K562 (cell line): ENCODE measurements at regions not wholly inside any gene's neighbourhood (a gene's known extent, or its start where the extent isn't known, plus 50 kb on each side); places are given as distances from the start of the nearest gene placed in this dataset.

ENCODE experiments used
- ATAC-seq: fragments of 200-7000 bp; cut with Tn5 transposase; 3 replicates; pipeline ENCODE4 v1.9.1; 2020; ENCODE audit warnings: moderate library complexity
- BruUV-seq: library from RNA; stranded (reverse); fragments of 400-500 nt; replicated peaks from 2 replicates; lab custom pipeline; 2021; lab: Mats Ljungman, UMichigan
- CTCF ChIA-PET: fragments of 300-600 bp; formaldehyde crosslinking; extraction: SDS; loops from one replicate; lab custom pipeline; 2021; ENCODE audit warnings: low intra/inter-chr PET ratio; lab: Yijun Ruan, JAX
- POLR2A ChIA-PET: fragments of 300-600, 350-650 bp; sonication (Branson Sonifier 250); formaldehyde crosslinking; extraction: SDS; loops from one replicate; lab custom pipeline; 2021; ENCODE audit warnings: antibody characterized with exemption, inconsistent platforms; lab: Yijun Ruan, JAX
- DNase-seq, 4 experiments: peaks; one replicate each; pipeline versions ENCODE4 v3.0.0 to v3.0.0-alpha.2; 2011 to 2018; ENCODE audit warnings: low spot score in 3 of 4, mixed read lengths in 3 of 4; ENCODE audit errors: extremely low read depth in 1 of 4
- FAIRE-seq: peaks from 2 replicates; lab custom pipeline; 2011; peaks lifted over from hg19 to GRCh38; lab: Jason Lieb, UNC
- H2AFZ ChIP-seq: 2 replicates; pipeline ENCODE4 v1.6.0; 2011; ENCODE audit warnings: low read depth, low read length, control low read depth, inconsistent platforms
- H3K27ac ChIP-seq: fragments of 200-600 bp; 3 replicates; pipeline ENCODE4 v1.8.0; 2011; ENCODE audit warnings: low read depth, mild to moderate bottlenecking, control low read depth, inconsistent platforms, low read length, moderate library complexity, mixed read lengths; ENCODE audit errors: extremely low read depth
- H3K27me3 ChIP-seq, 2 experiments: fragments of 300-600 bp in 1 of 2; 2 replicates in 1 of 2; 3 replicates in 1 of 2; pipeline versions ENCODE4 v1.6.0 to v1.8.0; 2011; ENCODE audit warnings: inconsistent platforms in 2 of 2, low read length in 2 of 2, mild to moderate bottlenecking in 1 of 2, mixed read lengths in 1 of 2, moderate library complexity in 1 of 2; ENCODE audit not compliant: control insufficient read depth in 2 of 2, insufficient read depth in 2 of 2
- H3K36me3 ChIP-seq: fragments of 300-600 bp; 3 replicates; pipeline ENCODE4 v1.8.0; 2011; ENCODE audit warnings: mild to moderate bottlenecking, low read length, inconsistent platforms; ENCODE audit not compliant: control insufficient read depth, insufficient read depth
- H3K4me1 ChIP-seq, 2 experiments: fragments of 200-600 bp in 1 of 2; replicated peaks in 1 of 2; 2 replicates in 1 of 2; 3 replicates in 1 of 2; pipeline versions ENCODE4 v1.5.1 to v1.8.0; 2011; ENCODE audit warnings: inconsistent platforms in 2 of 2, low read length in 2 of 2, mild to moderate bottlenecking in 1 of 2, mixed read lengths in 1 of 2, moderate library complexity in 1 of 2; ENCODE audit not compliant: control insufficient read depth in 2 of 2, insufficient read depth in 2 of 2
- H3K4me2 ChIP-seq: 2 replicates; pipeline ENCODE4 v1.6.1; 2011; ENCODE audit warnings: low read length, control low read depth, inconsistent platforms, mixed read lengths; ENCODE audit not compliant: insufficient read depth
- H3K4me3 ChIP-seq: fragments of 200-600 bp; sonication (generic), shearing (Covaris generic); 2 replicates; pipeline ENCODE4 v1.5.1; 2016; ENCODE audit warnings: control low read depth, inconsistent platforms
- H3K79me2 ChIP-seq: fragments of 200-600 bp; 3 replicates; pipeline ENCODE4 v1.8.0; 2011; ENCODE audit warnings: low read length, inconsistent platforms; ENCODE audit not compliant: control insufficient read depth, insufficient read depth
- H3K9ac ChIP-seq, 2 experiments: 2 replicates each; pipeline versions ENCODE4 v1.6.0 to v1.6.1; 2011; ENCODE audit warnings: low read depth in 2 of 2, low read length in 2 of 2, control low read depth in 1 of 2, inconsistent platforms in 1 of 2, mild to moderate bottlenecking in 1 of 2, mixed read lengths in 1 of 2; ENCODE audit not compliant: insufficient read depth in 1 of 2
- H3K9me1 ChIP-seq: one replicate; pipeline ENCODE4 v1.6.0; 2011; ENCODE audit warnings: inconsistent platforms, mild to moderate bottlenecking, low read length, moderate library complexity; ENCODE audit not compliant: control insufficient read depth, insufficient read depth
- H3K9me3 ChIP-seq: replicated peaks from 2 replicates; pipeline ENCODE4 v1.5.1; 2011; ENCODE audit warnings: low read depth, low read length, inconsistent platforms; ENCODE audit not compliant: control insufficient read depth, insufficient read depth
- H4K20me1 ChIP-seq: replicated peaks from 2 replicates; pipeline ENCODE4 v1.6.1; 2011; ENCODE audit warnings: low read length, inconsistent platforms, mixed read lengths; ENCODE audit not compliant: control insufficient read depth, insufficient read depth
- ATF1 ChIP-seq, 2 experiments: fragments of 450-650 bp in 1 of 2; IDR thresholded peaks; 2 replicates each; pipeline ENCODE4 v1.6.1; 2016; ENCODE audit warnings: missing compliant biosample characterization in 1 of 2, missing genetic modification characterization in 1 of 2
- BCLAF1 ChIP-seq, 2 experiments: fragments of 450-650 bp in 1 of 2; IDR thresholded peaks; 2 replicates each; pipeline ENCODE4 v1.6.1; 2011 to 2017; ENCODE audit warnings: low read depth in 2 of 2, antibody characterized with exemption in 1 of 2, borderline replicate concordance in 1 of 2, low read length in 1 of 2, mild to moderate bottlenecking in 1 of 2, mixed read lengths in 1 of 2; ENCODE audit not compliant: control insufficient read depth in 1 of 2
- CBX2 ChIP-seq: fragments of 200-600 bp; sonication (generic); IDR thresholded peaks from one replicate; pipeline ENCODE4 v1.6.1; 2012; ENCODE audit warnings: mild to moderate bottlenecking, low read length, inconsistent platforms; ENCODE audit not compliant: insufficient read depth, poor library complexity, severe bottlenecking
- E2F4 ChIP-seq: sonication (generic); formaldehyde crosslinking; IDR thresholded peaks from 2 replicates; pipeline ENCODE4 v1.8.0; 2022; ENCODE audit warnings: mild to moderate bottlenecking, low read depth, missing genetic modification reagents
- ILK ChIP-seq: fragments of 450-650 bp; IDR thresholded peaks from 2 replicates; pipeline ENCODE4 v1.6.1; 2016; ENCODE audit warnings: missing genetic modification characterization, low read depth, mild to moderate bottlenecking, missing compliant biosample characterization, moderate library complexity, borderline replicate concordance
- MAFG ChIP-seq: fragments of 450-650 bp; conservative IDR thresholded peaks from 2 replicates; pipeline ENCODE4 v1.6.1; 2016; ENCODE audit warnings: missing genetic modification characterization, missing compliant biosample characterization
- MEF2D ChIP-seq: conservative IDR thresholded peaks from 2 replicates; pipeline ENCODE4 v1.6.1; 2016; ENCODE audit warnings: low read depth, missing genetic modification characterization, missing compliant biosample characterization
- MYBL2 ChIP-seq, 2 experiments: fragments of 450-650 bp in 1 of 2; sonication (generic) in 1 of 2; formaldehyde crosslinking in 1 of 2; IDR thresholded peaks; 2 replicates each; pipeline versions ENCODE4 v1.6.1 to v1.8.1; 2017 to 2022; ENCODE audit warnings: borderline replicate concordance in 1 of 2, inconsistent platforms in 1 of 2, low read depth in 1 of 2, mild to moderate bottlenecking in 1 of 2, missing genetic modification reagents in 1 of 2, moderate library complexity in 1 of 2
- SMC3 ChIP-seq: conservative IDR thresholded peaks from 2 replicates; pipeline ENCODE4 v1.6.1; 2011; ENCODE audit warnings: low read depth, low read length, improper control_type of control experiment; ENCODE audit not compliant: insufficient read depth
- SOX6 ChIP-seq: fragments of 450-650 bp; IDR thresholded peaks from 2 replicates; pipeline ENCODE4 v1.6.1; 2014; ENCODE audit warnings: mild to moderate bottlenecking
- TFE3 ChIP-seq: fragments of 450-650 bp; formaldehyde crosslinking; IDR thresholded peaks from 2 replicates; pipeline ENCODE4 v1.4.0; 2020; ENCODE audit warnings: mild to moderate bottlenecking, mixed read lengths
- ZNF384 ChIP-seq: IDR thresholded peaks from 2 replicates; pipeline ENCODE4 v1.6.1; 2012; ENCODE audit warnings: low read depth, low read length, improper control_type of control experiment
- ZNF77 ChIP-seq: fragments of 250-450 bp; sonication (Bioruptor Pico); IDR thresholded peaks from 2 replicates; pipeline ENCODE4 v1.5.0; 2020
- WGBS: fragments of 100-300 bp; shearing (Covaris generic); methylation state at CpG from one replicate; pipeline ENCODE4 v1.1.6; 2016; ENCODE audit warnings: low coverage, mixed read lengths; ENCODE audit not compliant: insufficient coverage; ENCODE audit errors: missing lambda C conversion rate; 5-methylcytosine and 5-hydroxymethylcytosine counted together
- in situ Hi-C: fragments of 300-500 bp; cut with MboI; formaldehyde crosslinking; loops from 4 replicates; pipeline ENCODE4 v1.15.0; 2018; ENCODE audit warnings: inconsistent platforms, mixed read lengths
- intact Hi-C: fragments of 100-400 bp; cut with micrococcal nuclease; formaldehyde crosslinking; loops from 2 replicates; pipeline ENCODE4 v1.14.2; 2022
- TF ChIP-seq, protein P1 (sequence below): conservative IDR thresholded peaks from 2 replicates; pipeline ENCODE4 v1.6.1; 2011; ENCODE audit warnings: low read depth, mild to moderate bottlenecking, low read length; ENCODE audit not compliant: control insufficient read depth

DNA sequence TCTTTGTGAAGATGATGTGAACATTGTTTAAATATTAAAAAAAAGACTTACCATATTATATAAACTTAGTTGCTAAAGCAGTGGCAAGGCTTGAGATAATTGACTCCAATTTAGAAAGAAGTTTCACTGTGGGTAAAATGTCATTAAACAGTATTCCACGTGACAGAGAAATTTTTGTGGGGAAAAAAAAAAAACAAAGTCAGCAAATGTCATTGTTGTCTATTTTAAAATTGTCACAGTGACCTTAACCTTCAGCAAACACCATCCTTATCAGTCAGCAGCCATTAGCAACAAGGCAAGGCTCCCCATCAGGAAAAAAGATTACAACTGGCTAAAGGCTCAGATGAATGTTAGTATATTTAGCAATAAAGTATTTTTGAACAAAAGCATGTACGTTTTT lies 99.3 kb upstream of the CDH18 start (continued):
- no peak for TF ChIP-seq ZNF384
- peak; percentile 33; the same call in 1 of the 2 replicates for TF ChIP-seq MAFG (tag)
- TF ChIP-seq ATF1 (CRISPR knock-in tag; IDR thresholded peaks at IDR 0.05): no peak
- no peak for TF ChIP-seq ATF1 (tag; IDR thresholded peaks at IDR 0.05)
- no peak for TF ChIP-seq SOX6
- TF ChIP-seq SMC3: no peak

DNA sequence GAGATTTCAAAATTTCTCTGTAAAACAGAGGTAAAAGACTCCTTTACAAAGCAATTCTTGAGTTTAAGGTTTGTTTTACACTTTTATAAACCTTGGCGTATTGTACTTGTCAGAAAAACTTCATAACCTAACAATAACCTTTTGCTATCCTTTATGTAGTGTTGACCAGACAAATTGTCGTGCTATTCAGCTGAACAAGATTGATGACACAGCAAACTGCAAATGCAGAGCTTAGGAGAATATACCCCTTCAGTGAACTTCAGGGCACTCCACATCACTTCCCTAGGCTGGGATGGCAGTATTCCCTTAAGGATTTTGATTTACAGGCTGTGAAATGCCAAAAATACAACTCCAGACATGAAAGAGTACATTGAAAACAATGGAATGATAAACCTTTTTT lies 89.2 kb upstream of the CDH18 start:
- Histone ChIP-seq H3K27me3 (no peaks in the 10 kb centered on the region), H4K20me1 (no peaks in the 10 kb centered on the region), H3K4me3 (no peak overlapping the region), H3K27ac (no peak overlapping the region), H3K9ac (no peak overlapping the region), H3K4me2 (no peak overlapping the region), H3K79me2 (no peaks in the 10 kb centered on the region), H3K9me1 (no peaks in the 10 kb centered on the region), H3K4me1 (no peaks in the 10 kb centered on the region), H3K36me3 (no peaks in the 10 kb centered on the region), H3K9me3 (no peaks in the 10 kb centered on the region), H2AFZ (no peak overlapping the region)
- DNase-seq: no peak
- ChIA-PET CTCF (no interaction called here), POLR2A (no interaction called here)
- no peak for ATAC-seq
- no TSS peak for BruUV-seq
- no peak for FAIRE-seq
- 0% methylated on average over 2 of the region's 2 CpGs for WGBS
- in situ Hi-C loops (no loop called here), intact Hi-C loops (no loop called here)
- no peak for TF ChIP-seq BCLAF1 (IDR thresholded peaks at IDR 0.05; ENCODE audit: borderline replicate concordance in 1 of 2, control insufficient read depth in 1 of 2, low read depth in 2 of 2, low read length in 1 of 2)
- TF ChIP-seq ILK (tag): no peak
- TF ChIP-seq MEF2D (tag): no peak
- TF ChIP-seq E2F4 (CRISPR knock-in tag): no peak
- TF ChIP-seq TFE3 (CRISPR knock-in tag): no peak
- no peak for TF ChIP-seq ZNF77 (CRISPR knock-in tag)
- TF ChIP-seq MYBL2 (IDR thresholded peaks at IDR 0.05; ENCODE audit: low read depth): no peak
- TF ChIP-seq MYBL2 (CRISPR knock-in tag; IDR thresholded peaks at IDR 0.05; ENCODE audit: borderline replicate concordance): no peak
- TF ChIP-seq CBX2: no peak
- TF ChIP-seq, protein P1, sequence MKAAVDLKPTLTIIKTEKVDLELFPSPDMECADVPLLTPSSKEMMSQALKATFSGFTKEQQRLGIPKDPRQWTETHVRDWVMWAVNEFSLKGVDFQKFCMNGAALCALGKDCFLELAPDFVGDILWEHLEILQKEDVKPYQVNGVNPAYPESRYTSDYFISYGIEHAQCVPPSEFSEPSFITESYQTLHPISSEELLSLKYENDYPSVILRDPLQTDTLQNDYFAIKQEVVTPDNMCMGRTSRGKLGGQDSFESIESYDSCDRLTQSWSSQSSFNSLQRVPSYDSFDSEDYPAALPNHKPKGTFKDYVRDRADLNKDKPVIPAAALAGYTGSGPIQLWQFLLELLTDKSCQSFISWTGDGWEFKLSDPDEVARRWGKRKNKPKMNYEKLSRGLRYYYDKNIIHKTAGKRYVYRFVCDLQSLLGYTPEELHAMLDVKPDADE: no peak
